ENCODE measurements at regions not wholly inside any gene's neighbourhood (a gene's known extent, or its start where the extent isn't known, plus 50 kb on each side); places are given as distances from the start of the nearest gene placed in this dataset.

- H3K4me3 ChIP-seq = no peak overlapping the region
- no peak for TF ChIP-seq POLR2AphosphoS5 (IDR thresholded peaks at IDR 0.05)
- TF ChIP-seq POLR2A (IDR thresholded peaks at IDR 0.05) = no peak
- TF ChIP-seq, protein P1, sequence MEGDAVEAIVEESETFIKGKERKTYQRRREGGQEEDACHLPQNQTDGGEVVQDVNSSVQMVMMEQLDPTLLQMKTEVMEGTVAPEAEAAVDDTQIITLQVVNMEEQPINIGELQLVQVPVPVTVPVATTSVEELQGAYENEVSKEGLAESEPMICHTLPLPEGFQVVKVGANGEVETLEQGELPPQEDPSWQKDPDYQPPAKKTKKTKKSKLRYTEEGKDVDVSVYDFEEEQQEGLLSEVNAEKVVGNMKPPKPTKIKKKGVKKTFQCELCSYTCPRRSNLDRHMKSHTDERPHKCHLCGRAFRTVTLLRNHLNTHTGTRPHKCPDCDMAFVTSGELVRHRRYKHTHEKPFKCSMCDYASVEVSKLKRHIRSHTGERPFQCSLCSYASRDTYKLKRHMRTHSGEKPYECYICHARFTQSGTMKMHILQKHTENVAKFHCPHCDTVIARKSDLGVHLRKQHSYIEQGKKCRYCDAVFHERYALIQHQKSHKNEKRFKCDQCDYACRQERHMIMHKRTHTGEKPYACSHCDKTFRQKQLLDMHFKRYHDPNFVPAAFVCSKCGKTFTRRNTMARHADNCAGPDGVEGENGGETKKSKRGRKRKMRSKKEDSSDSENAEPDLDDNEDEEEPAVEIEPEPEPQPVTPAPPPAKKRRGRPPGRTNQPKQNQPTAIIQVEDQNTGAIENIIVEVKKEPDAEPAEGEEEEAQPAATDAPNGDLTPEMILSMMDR (IDR thresholded peaks at IDR 0.05 in 8 of 11, conservative IDR thresholded peaks at IDR 0.05 in 3 of 11) = no peak
- no peaks in the 10 kb centered on the region for H3K4me1 ChIP-seq
- DNase-seq = no peak
- H3K27me3 ChIP-seq (replicated peaks in 1 of 7) = peaks cover 0 to 17% (median 0%) of the 10 kb centered on the region in 7 donors
- H3K36me3 ChIP-seq = no peaks in the 10 kb centered on the region
- no peak overlapping the region for H3K27ac ChIP-seq
- 29 to 53% (median 39%) methylated on average over 1 of the region's 1 CpG for WGBS, 5 donors
- no peaks in the 10 kb centered on the region for H3K9me3 ChIP-seq
- intact Hi-C loops (cut with DNase I; ENCODE audit: low total_unique reads) = no loop called here
Measured at GRCh38 chr1:55706397-55706796, 491.2 kb upstream of the USP24 start.

DNA sequence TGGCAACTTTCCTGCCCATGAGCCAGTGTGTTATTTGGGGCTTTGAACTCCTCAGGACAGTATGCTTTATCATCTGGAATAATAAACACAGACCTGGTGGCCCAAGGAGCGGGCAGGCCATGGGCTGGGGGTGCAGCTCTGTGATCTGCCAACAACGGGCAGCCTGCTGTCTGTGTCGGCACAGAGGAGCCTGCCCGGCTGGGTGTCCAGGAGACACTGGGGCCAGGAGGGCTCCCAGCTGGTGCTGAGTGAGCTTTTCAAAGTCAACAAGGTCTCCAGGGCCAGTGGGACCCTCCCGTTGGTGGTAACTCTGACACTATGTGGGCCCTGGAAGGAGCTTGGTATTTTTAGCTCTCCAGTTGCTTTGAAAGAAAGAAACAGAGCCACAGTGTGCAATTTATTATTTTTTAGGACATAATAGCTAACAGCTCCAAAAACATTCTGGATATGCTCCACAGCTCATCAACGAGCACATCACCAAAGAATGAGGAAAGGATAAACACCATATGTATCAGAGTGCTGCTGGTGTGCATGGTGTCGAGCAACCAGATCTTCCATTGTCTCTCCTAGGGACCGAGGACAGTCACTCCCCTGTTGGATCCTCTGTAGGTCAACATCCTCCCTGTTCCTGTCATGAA lies 488.7 kb upstream of the USP24 start:
- Histone ChIP-seq H3K4me1 (no peaks in the 10 kb centered on the region), H3K9me3 (no peaks in the 10 kb centered on the region), H3K36me3 (no peaks in the 10 kb centered on the region), H3K4me3 (no peak overlapping the region), H3K27me3 (replicated peaks in 1 of 7) (peaks cover 0 to 21% (median 0%) of the 10 kb centered on the region in 7 donors), H3K27ac (no peak overlapping the region)
- TF ChIP-seq, protein P1 (IDR thresholded peaks at IDR 0.05 in 8 of 11, conservative IDR thresholded peaks at IDR 0.05 in 3 of 11) = no peak
- TF ChIP-seq POLR2A (IDR thresholded peaks at IDR 0.05) (no peak), POLR2AphosphoS5 (IDR thresholded peaks at IDR 0.05) (no peak)
- intact Hi-C loops (cut with DNase I; ENCODE audit: low total_unique reads) = no loop called here
- 81 to 94% (median 85%) methylated on average over 7 to 8 of the region's 8 CpGs for WGBS, 5 donors
- DNase-seq = no peak

- Histone ChIP-seq H3K27me3 (replicated peaks in 1 of 7) (peaks cover 0 to 22% (median 0%) of the 10 kb centered on the region in 7 donors), H3K4me1 (no peaks in the 10 kb centered on the region), H3K36me3 (no peaks in the 10 kb centered on the region), H3K9me3 (no peaks in the 10 kb centered on the region), H3K27ac (no peak overlapping the region), H3K4me3 (no peak overlapping the region)
- TF ChIP-seq, protein P1 (IDR thresholded peaks at IDR 0.05 in 8 of 11, conservative IDR thresholded peaks at IDR 0.05 in 3 of 11) = peak in 10 of 11 experiments; percentile 22 to 66 (median 56)
- no peak for TF ChIP-seq POLR2AphosphoS5 (IDR thresholded peaks at IDR 0.05)
- intact Hi-C loops (cut with DNase I; ENCODE audit: low total_unique reads) = no loop called here
- WGBS, 5 donors = 21 to 69% (median 39%) methylated on average over 1 of the region's 1 CpG
- DNase-seq = no peak
Measured at GRCh38 chr1:55702064-55702463, 486.9 kb upstream of the USP24 start.

DNA sequence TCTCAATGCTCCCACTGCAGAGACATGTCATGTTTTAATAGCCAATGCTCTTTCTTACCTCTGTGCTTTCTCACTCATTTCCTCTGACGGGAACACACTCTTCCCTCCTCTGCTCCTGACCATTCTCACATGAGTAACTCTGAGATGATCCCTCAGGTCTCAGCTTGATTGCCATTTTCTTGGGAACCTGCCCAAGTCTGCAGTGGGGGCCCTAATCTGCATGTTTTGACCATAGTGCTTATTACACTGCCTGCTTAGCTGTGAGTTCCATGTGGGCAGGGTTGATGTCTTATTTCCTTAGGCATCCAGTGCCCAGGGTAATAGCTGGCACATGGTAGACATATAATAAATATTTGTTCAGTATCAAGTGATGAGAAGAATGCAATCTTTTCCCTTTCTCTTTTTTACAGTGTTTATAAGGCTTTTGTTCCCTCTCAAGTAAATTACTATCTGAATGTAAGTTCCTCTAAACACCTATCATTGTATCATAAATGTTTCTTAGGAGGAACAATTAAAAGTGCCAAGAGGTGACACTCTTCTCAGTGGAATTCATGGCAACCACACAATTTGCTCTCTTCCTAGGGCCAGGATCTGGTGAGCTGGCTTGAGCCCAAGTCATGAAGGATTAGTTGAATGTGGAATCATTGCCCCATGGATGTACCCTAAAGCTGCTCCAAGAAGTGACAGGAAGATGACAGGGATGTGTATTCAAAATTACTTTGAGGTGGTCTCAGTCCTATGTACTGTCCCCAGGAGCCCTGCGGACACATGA lies 485.4 kb upstream of the USP24 start:
- TF ChIP-seq, protein P1 (IDR thresholded peaks at IDR 0.05 in 8 of 11, conservative IDR thresholded peaks at IDR 0.05 in 3 of 11) = no peak
- TF ChIP-seq POLR2A (IDR thresholded peaks at IDR 0.05) = no peak
- TF ChIP-seq POLR2AphosphoS5 (IDR thresholded peaks at IDR 0.05) = no peak
- DNase-seq = no peak
- no peak overlapping the region for H3K4me3 ChIP-seq
- peaks cover 0 to 22% (median 0%) of the 10 kb centered on the region in 7 donors for H3K27me3 ChIP-seq (replicated peaks in 1 of 7)
- H3K27ac ChIP-seq = no peak overlapping the region
- no peaks in the 10 kb centered on the region for H3K9me3 ChIP-seq
- no peaks in the 10 kb centered on the region for H3K4me1 ChIP-seq
- H3K36me3 ChIP-seq = no peaks in the 10 kb centered on the region
- intact Hi-C loops (cut with DNase I; ENCODE audit: low total_unique reads) = no loop called here
- 49 to 95% (median 76%) methylated on average over 2 of the region's 2 CpGs for WGBS, 5 donors
